ENCODE measurements at regions not wholly inside any gene's neighbourhood (a gene's known extent, or its start where the extent isn't known, plus 50 kb on each side); places are given as distances from the start of the nearest gene placed in this dataset.

- no peak for DNase-seq (ENCODE audit: low read depth, low spot score)
Observed at GRCh38 chr6:28585335-28585734, 59.7 kb downstream of the GPX5 start.

- DNase-seq (ENCODE audit: low read depth, low spot score), result no peak
Observed at GRCh38 chr6:28586324-28586723, 60.6 kb downstream of the GPX5 start.

GRCh38 chr6:28586962-28587745, 61.5 kb downstream of the GPX5 start:
- peak; percentile 88 for DNase-seq (ENCODE audit: low read depth, low spot score)

GRCh38 chr6:28587746-28588075, 62.0 kb downstream of the GPX5 start:
- no peak for DNase-seq (ENCODE audit: low read depth, low spot score)

- no peak for DNase-seq (ENCODE audit: low read depth, low spot score)
Observed at GRCh38 chr6:28588666-28589065, 63.0 kb downstream of the GPX5 start.

GRCh38 chr6:28589234-28589956, 63.7 kb downstream of the GPX5 start:
- DNase-seq (ENCODE audit: low read depth, low spot score), result peak; percentile 99

- no peak for DNase-seq (ENCODE audit: low read depth, low spot score)
Observed at GRCh38 chr6:28589957-28590349, 64.3 kb downstream of the GPX5 start.

GRCh38 chr6:28597217-28597835, 71.6 kb downstream of the GPX5 start:
- DNase-seq (ENCODE audit: low read depth, low spot score), result no peak

GRCh38 chr6:28597924-28598722, 72.4 kb downstream of the GPX5 start:
- DNase-seq (ENCODE audit: low read depth, low spot score), result no peak

GRCh38 chr6:28598757-28599686, 73.3 kb downstream of the GPX5 start:
- DNase-seq (ENCODE audit: low read depth, low spot score), result no peak

- no peak for DNase-seq (ENCODE audit: low read depth, low spot score)
Observed at GRCh38 chr6:28600245-28600644, 74.6 kb downstream of the GPX5 start.

GRCh38 chr6:28603891-28604290, 78.2 kb downstream of the GPX5 start:
- DNase-seq (ENCODE audit: low read depth, low spot score), result no peak

- DNase-seq (ENCODE audit: low read depth, low spot score), result no peak
Observed at GRCh38 chr6:28606424-28607391, 81.0 kb downstream of the GPX5 start.

- no peak for DNase-seq (ENCODE audit: low read depth, low spot score)
Observed at GRCh38 chr6:28607990-28608389, 82.3 kb downstream of the GPX5 start.

GRCh38 chr6:28609672-28610071, 84.0 kb downstream of the GPX5 start:
- no peak for DNase-seq (ENCODE audit: low read depth, low spot score)

GRCh38 chr6:28615616-28615954, 89.9 kb downstream of the GPX5 start:
- DNase-seq (ENCODE audit: low read depth, low spot score), result no peak

- DNase-seq (ENCODE audit: low read depth, low spot score), result no peak
Observed at GRCh38 chr6:28615955-28616747, 90.5 kb downstream of the GPX5 start.

GRCh38 chr6:28618898-28619555, 93.3 kb downstream of the GPX5 start:
- no peak for DNase-seq (ENCODE audit: low read depth, low spot score)

All from iPS DF 19.7 (cell line).